Vagina (tissue), 2 donors: ENCODE measurements at regions not wholly inside any gene's neighbourhood (a gene's known extent, or its start where the extent isn't known, plus 50 kb on each side); places are given as distances from the start of the nearest gene placed in this dataset.

ENCODE experiments used
- CTCF ChIP-seq, 3 experiments: fragments of 450-650 bp in 2 of 3; fragments of 200-600 bp in 1 of 3; sonication (generic) in 1 of 3; IDR thresholded peaks; one replicate each; pipeline ENCODE4 v1.5.1; 2017 to 2019; ENCODE audit warnings: antibody characterized with exemption in 3 of 3, mild to moderate bottlenecking in 2 of 3, moderate library complexity in 2 of 3
- POLR2AphosphoS5 ChIP-seq, 2 donors: sonication (generic); formaldehyde crosslinking; IDR thresholded peaks; one replicate each; pipeline ENCODE4 v1.9.0; 2017; ENCODE audit warnings: antibody characterized with exemption in 2 of 2, mild to moderate bottlenecking in 2 of 2, low read depth in 1 of 2; ENCODE audit not compliant: insufficient read depth in 1 of 2

GRCh38 chr12:113561068-113561780 is 89.6 kb upstream of the LHX5 start:
- TF ChIP-seq CTCF (IDR thresholded peaks at IDR 0.05) = no peak
- no peak for TF ChIP-seq POLR2AphosphoS5 (IDR thresholded peaks at IDR 0.05; ENCODE audit: insufficient read depth in 1 of 2, low read depth in 1 of 2)
